ENCODE measurements at regions not wholly inside any gene's neighbourhood (a gene's known extent, or its start where the extent isn't known, plus 50 kb on each side); places are given as distances from the start of the nearest gene placed in this dataset.
A peak's percentile ranks its signal among the peaks of the same experiment; 100 is the strongest.
"Not testable (repeated sequence)": the region's sequence is repeated elsewhere in the genome, so short reads cannot be mapped to it uniquely, and the experiment has no call there.

GRCh38 chr3:177249203-177249602, 51.9 kb upstream of the TBL1XR1 start:
- DNase-seq = no peak

GRCh38 chr3:177250151-177250550, 52.9 kb upstream of the TBL1XR1 start:
- DNase-seq = no peak

- DNase-seq = no peak
Observed at GRCh38 chr3:177251755-177252154, 54.5 kb upstream of the TBL1XR1 start.

- no peak for DNase-seq
Observed at GRCh38 chr3:177257006-177257405, 59.7 kb upstream of the TBL1XR1 start.

- DNase-seq = no peak
Observed at GRCh38 chr3:177257625-177258024, 60.3 kb upstream of the TBL1XR1 start.

GRCh38 chr3:177262396-177262795, 65.1 kb upstream of the TBL1XR1 start:
- DNase-seq = no peak

GRCh38 chr3:177263615-177264368, 66.5 kb upstream of the TBL1XR1 start:
- no peak for DNase-seq

GRCh38 chr3:177271811-177272501, 74.7 kb upstream of the TBL1XR1 start:
- not testable (repeated sequence) for DNase-seq

GRCh38 chr3:177278016-177278415, 80.7 kb upstream of the TBL1XR1 start:
- DNase-seq = no peak

GRCh38 chr3:177279118-177279815, 82.0 kb upstream of the TBL1XR1 start:
- no peak for DNase-seq

- no peak for DNase-seq
Observed at GRCh38 chr3:177281292-177282118, 84.2 kb upstream of the TBL1XR1 start.

GRCh38 chr3:177282119-177282655, 84.9 kb upstream of the TBL1XR1 start:
- DNase-seq = no peak

GRCh38 chr3:177283983-177284382, 86.7 kb upstream of the TBL1XR1 start:
- no peak for DNase-seq

- peak; percentile 63 for DNase-seq
Observed at GRCh38 chr3:177284383-177284881, 87.2 kb upstream of the TBL1XR1 start.

GRCh38 chr3:177286034-177286433, 88.8 kb upstream of the TBL1XR1 start:
- DNase-seq = no peak

- no peak for DNase-seq
Observed at GRCh38 chr3:177287231-177287630, 89.9 kb upstream of the TBL1XR1 start.

- DNase-seq = no peak
Observed at GRCh38 chr3:177290633-177291032, 93.4 kb upstream of the TBL1XR1 start.

- no peak for DNase-seq
Observed at GRCh38 chr3:177294221-177294620, 96.9 kb upstream of the TBL1XR1 start.

GRCh38 chr3:177295116-177295515, 97.8 kb upstream of the TBL1XR1 start:
- DNase-seq = no peak

- no peak for DNase-seq
Observed at GRCh38 chr3:177299250-177299649, 102.0 kb upstream of the TBL1XR1 start.

GRCh38 chr3:177300039-177300833, 103.0 kb upstream of the TBL1XR1 start:
- DNase-seq = no peak

GRCh38 chr3:177300842-177301241, 103.6 kb upstream of the TBL1XR1 start:
- DNase-seq = no peak
